ENCODE measurements at regions not wholly inside any gene's neighbourhood (a gene's known extent, or its start where the extent isn't known, plus 50 kb on each side); places are given as distances from the start of the nearest gene placed in this dataset.

GRCh38 chr6:92762443-92763273 lies 656.7 kb downstream of the EPHA7 start:
- TF ChIP-seq CTCF (IDR thresholded peaks at IDR 0.05) = no peak
- TF ChIP-seq POLR2A (IDR thresholded peaks at IDR 0.05) = no peak
